Endothelial cell of umbilical vein (primary cell): ENCODE measurements at regions not wholly inside any gene's neighbourhood (a gene's known extent, or its start where the extent isn't known, plus 50 kb on each side); places are given as distances from the start of the nearest gene placed in this dataset.

Experiments
- BruUV-seq: library from RNA; stranded (reverse); fragments of 400-500 nt; replicated peaks from 2 replicates; lab custom pipeline; 2021; lab: Mats Ljungman, UMichigan
- CTCF ChIA-PET: fragments of 300-600, 350-600 bp; sonication (Branson Sonifier 250); formaldehyde crosslinking; loops from one replicate; lab custom pipeline; 2021; ENCODE audit warnings: antibody characterized with exemption, inconsistent platforms; lab: Charles Lee
- POLR2A ChIA-PET: fragments of 300-600, 350-600 bp; sonication (Branson Sonifier 250); formaldehyde crosslinking; loops from one replicate; lab custom pipeline; 2021; ENCODE audit warnings: antibody characterized with exemption, inconsistent platforms; lab: Charles Lee
- DNase-seq: peaks from one replicate; pipeline ENCODE4 v3.0.0-alpha.2; 2011; ENCODE audit warnings: low read depth, low spot score
- FAIRE-seq: peaks from 2 replicates; lab custom pipeline; 2011; peaks lifted over from hg19 to GRCh38; lab: Jason Lieb, UNC
- H2AFZ ChIP-seq: 2 replicates; pipeline ENCODE4 v1.6.0; 2012; ENCODE audit warnings: low read depth, low read length, control low read depth, inconsistent platforms
- H3K27ac ChIP-seq: 2 replicates; pipeline ENCODE4 v1.5.1; 2011; ENCODE audit warnings: low read depth, mild to moderate bottlenecking, control low read depth, low read length, moderate library complexity; ENCODE audit not compliant: insufficient read depth
- H3K27me3 ChIP-seq, 2 experiments: 2 replicates each; pipeline versions ENCODE4 v1.6.0 to v1.6.1; 2011; ENCODE audit warnings: low read length in 2 of 2, mixed read lengths in 1 of 2; ENCODE audit not compliant: control insufficient read depth in 2 of 2, insufficient read depth in 2 of 2
- H3K36me3 ChIP-seq, 2 experiments: 2 replicates in 1 of 2; 3 replicates in 1 of 2; pipeline ENCODE4 v1.5.1; 2011; ENCODE audit warnings: low read length in 2 of 2, mild to moderate bottlenecking in 1 of 2, moderate library complexity in 1 of 2; ENCODE audit not compliant: control insufficient read depth in 2 of 2, insufficient read depth in 2 of 2; ENCODE audit errors: extremely low read depth in 1 of 2
- H3K4me1 ChIP-seq: 3 replicates; pipeline ENCODE4 v1.5.1; 2011; ENCODE audit warnings: mild to moderate bottlenecking, low read length; ENCODE audit not compliant: control insufficient read depth, insufficient read depth; ENCODE audit errors: extremely low read depth
- H3K4me2 ChIP-seq: 2 replicates; pipeline ENCODE4 v1.6.1; 2011; ENCODE audit warnings: low read length, control low read depth, mixed read lengths; ENCODE audit not compliant: insufficient read depth
- H3K4me3 ChIP-seq, 3 experiments: fragments of 200-600 bp in 1 of 3; sonication (generic), shearing (Covaris generic) in 1 of 3; replicated peaks in 1 of 3; 2 replicates each; pipeline ENCODE4 v1.5.1; 2011 to 2016; ENCODE audit warnings: control low read depth in 3 of 3, low read length in 3 of 3, mild to moderate bottlenecking in 2 of 3, inconsistent platforms in 1 of 3, low read depth in 1 of 3, moderate library complexity in 1 of 3; ENCODE audit not compliant: insufficient read depth in 1 of 3
- H3K79me2 ChIP-seq: 2 replicates; pipeline ENCODE4 v1.6.0; 2012; ENCODE audit warnings: low read length, inconsistent platforms; ENCODE audit not compliant: control insufficient read depth, insufficient read depth
- H3K9ac ChIP-seq: replicated peaks from 2 replicates; pipeline ENCODE3; 2011; ENCODE audit warnings: low read length, control low read depth; ENCODE audit not compliant: insufficient read depth; ENCODE audit errors: extremely low read depth
- H3K9me1 ChIP-seq: replicated peaks from 3 replicates; pipeline ENCODE4 v1.6.0; 2011; ENCODE audit warnings: mild to moderate bottlenecking, low read length; ENCODE audit not compliant: control insufficient read depth, insufficient read depth; ENCODE audit errors: extremely low read depth
- H3K9me3 ChIP-seq: replicated peaks from 2 replicates; pipeline ENCODE4 v1.5.1; 2012; ENCODE audit warnings: low read length, inconsistent platforms; ENCODE audit not compliant: control insufficient read depth, insufficient read depth
- H4K20me1 ChIP-seq: replicated peaks from 2 replicates; pipeline ENCODE3; 2011; ENCODE audit warnings: mild to moderate bottlenecking, low read length; ENCODE audit not compliant: control insufficient read depth, insufficient read depth; ENCODE audit errors: extremely low read depth
- EZH2 ChIP-seq: IDR thresholded peaks from 2 replicates; pipeline ENCODE4 v1.6.1; 2012; ENCODE audit warnings: borderline replicate concordance, low read depth, mild to moderate bottlenecking, moderate library complexity, low read length, inconsistent platforms; ENCODE audit not compliant: severe bottlenecking
- POLR2A ChIP-seq: IDR thresholded peaks from 2 replicates; pipeline ENCODE4 v1.6.1; 2012; ENCODE audit warnings: low read depth, mild to moderate bottlenecking, control low read depth, low read length
- dilution Hi-C: fragments of 300-500 bp; cut with MboI; formaldehyde crosslinking; loops from one replicate; pipeline ENCODE4 v1.15.0; 2019; ENCODE audit warnings: low sequenced_read_pairs; ENCODE audit not compliant: extremely low pct_ligation_motif_present
- intact Hi-C: fragments of 100-400 bp; cut with micrococcal nuclease; formaldehyde crosslinking; loops from one replicate; pipeline ENCODE4 v1.10.0; 2022

DNA sequence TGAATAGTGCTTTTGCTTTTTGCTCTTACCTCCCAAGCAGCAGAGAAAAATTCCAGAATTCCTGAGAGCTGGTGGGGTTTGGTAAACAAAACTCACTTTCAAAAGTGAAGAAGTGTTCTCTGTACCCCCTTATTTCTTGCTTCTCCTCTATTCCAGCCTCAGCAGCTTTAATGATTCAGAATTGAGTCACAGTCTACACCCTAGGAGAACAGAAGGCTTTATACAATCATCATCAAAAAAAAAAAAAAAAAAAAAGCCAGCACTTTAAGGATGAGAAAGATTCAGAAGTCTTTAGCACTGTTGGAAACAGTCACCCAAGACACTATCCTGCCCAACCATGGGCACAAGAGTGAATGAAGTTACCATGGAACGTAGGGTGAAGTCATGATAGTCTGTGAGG is 1583.1 kb upstream of the PCDH10 start:
- CTCF ChIA-PET = no interaction called here

DNA sequence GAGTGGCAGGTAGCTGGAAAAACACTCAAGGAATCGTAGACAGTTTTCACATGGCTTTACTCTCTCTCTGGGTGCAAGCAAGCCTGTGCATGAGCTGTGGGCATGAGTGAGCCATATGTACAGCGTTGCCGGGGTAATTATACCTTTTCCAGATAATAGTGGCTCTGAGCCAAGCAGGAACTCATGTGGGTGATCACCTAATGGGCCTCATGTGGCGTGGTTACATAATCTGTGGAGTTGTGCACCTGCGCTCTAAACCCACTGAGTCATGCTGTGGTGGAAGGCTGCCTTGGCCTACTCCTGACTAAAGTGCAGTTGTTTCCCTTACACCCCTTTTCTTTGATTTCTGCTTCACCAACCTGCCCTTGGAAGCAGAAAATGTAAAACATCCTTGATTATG is 1564.5 kb upstream of the PCDH10 start:
- Histone ChIP-seq H4K20me1 (no peaks in the 10 kb centered on the region), H3K9ac (no peak overlapping the region), H3K36me3 (no peaks in the 10 kb centered on the region), H3K27ac (no peak overlapping the region), H3K4me3 (no peak overlapping the region), H3K27me3 (no peaks in the 10 kb centered on the region), H2AFZ (no peak overlapping the region), H3K4me1 (no peaks in the 10 kb centered on the region), H3K4me2 (no peak overlapping the region), H3K9me1 (no peaks in the 10 kb centered on the region), H3K79me2 (no peaks in the 10 kb centered on the region), H3K9me3 (no peaks in the 10 kb centered on the region)
- CTCF ChIA-PET = no interaction called here
- no TSS peak for BruUV-seq
- POLR2A ChIA-PET = no interaction called here
- intact Hi-C loops = no loop called here
- FAIRE-seq (no peak), DNase-seq (no peak)
- dilution Hi-C loops = no loop called here
- no peak for TF ChIP-seq POLR2A
- TF ChIP-seq EZH2 = no peak

More for the DNA sequence above, 1583.1 kb upstream of the PCDH10 start:
- FAIRE-seq (no peak), DNase-seq (no peak)
- H3K27me3 ChIP-seq = no peaks in the 10 kb centered on the region
- dilution Hi-C loops = no loop called here
- H3K36me3 ChIP-seq = no peaks in the 10 kb centered on the region
- H3K4me1 ChIP-seq = no peaks in the 10 kb centered on the region
- peaks cover 1% of the 10 kb centered on the region for H3K9me3 ChIP-seq
- no peaks in the 10 kb centered on the region for H4K20me1 ChIP-seq
- no peaks in the 10 kb centered on the region for H3K79me2 ChIP-seq
- H2AFZ ChIP-seq = no peak overlapping the region
- no peak overlapping the region for H3K4me2 ChIP-seq
- no peak overlapping the region for H3K4me3 ChIP-seq
- H3K9ac ChIP-seq = no peak overlapping the region
- no peaks in the 10 kb centered on the region for H3K9me1 ChIP-seq
- TF ChIP-seq POLR2A = no peak
- no TSS peak for BruUV-seq
- POLR2A ChIA-PET = no interaction called here
- H3K27ac ChIP-seq = no peak overlapping the region
- intact Hi-C loops = no loop called here
